Vagina (tissue), 2 donors: ENCODE measurements at regions not wholly inside any gene's neighbourhood (a gene's known extent, or its start where the extent isn't known, plus 50 kb on each side); places are given as distances from the start of the nearest gene placed in this dataset.

Source experiments
- POLR2A ChIP-seq, 2 donors: fragments of 450-650 bp; IDR thresholded peaks; one replicate each; pipeline ENCODE4 v1.6.1; 2017; ENCODE audit warnings: antibody characterized with exemption in 2 of 2, mild to moderate bottlenecking in 2 of 2, moderate library complexity in 2 of 2
- POLR2AphosphoS5 ChIP-seq, 2 donors: sonication (generic); formaldehyde crosslinking; IDR thresholded peaks; one replicate each; pipeline ENCODE4 v1.9.0; 2017; ENCODE audit warnings: antibody characterized with exemption in 2 of 2, mild to moderate bottlenecking in 2 of 2, low read depth in 1 of 2; ENCODE audit not compliant: insufficient read depth in 1 of 2
- TF ChIP-seq, protein P1 (sequence below), 3 experiments: fragments of 450-650 bp in 2 of 3; fragments of 200-600 bp in 1 of 3; sonication (generic) in 1 of 3; IDR thresholded peaks; one replicate each; pipeline ENCODE4 v1.5.1; 2017 to 2019; ENCODE audit warnings: antibody characterized with exemption in 3 of 3, mild to moderate bottlenecking in 2 of 3, moderate library complexity in 2 of 3

GRCh38 chr1:101733340-101733739, 263.4 kb downstream of the OLFM3 start:
- TF ChIP-seq, protein P1, sequence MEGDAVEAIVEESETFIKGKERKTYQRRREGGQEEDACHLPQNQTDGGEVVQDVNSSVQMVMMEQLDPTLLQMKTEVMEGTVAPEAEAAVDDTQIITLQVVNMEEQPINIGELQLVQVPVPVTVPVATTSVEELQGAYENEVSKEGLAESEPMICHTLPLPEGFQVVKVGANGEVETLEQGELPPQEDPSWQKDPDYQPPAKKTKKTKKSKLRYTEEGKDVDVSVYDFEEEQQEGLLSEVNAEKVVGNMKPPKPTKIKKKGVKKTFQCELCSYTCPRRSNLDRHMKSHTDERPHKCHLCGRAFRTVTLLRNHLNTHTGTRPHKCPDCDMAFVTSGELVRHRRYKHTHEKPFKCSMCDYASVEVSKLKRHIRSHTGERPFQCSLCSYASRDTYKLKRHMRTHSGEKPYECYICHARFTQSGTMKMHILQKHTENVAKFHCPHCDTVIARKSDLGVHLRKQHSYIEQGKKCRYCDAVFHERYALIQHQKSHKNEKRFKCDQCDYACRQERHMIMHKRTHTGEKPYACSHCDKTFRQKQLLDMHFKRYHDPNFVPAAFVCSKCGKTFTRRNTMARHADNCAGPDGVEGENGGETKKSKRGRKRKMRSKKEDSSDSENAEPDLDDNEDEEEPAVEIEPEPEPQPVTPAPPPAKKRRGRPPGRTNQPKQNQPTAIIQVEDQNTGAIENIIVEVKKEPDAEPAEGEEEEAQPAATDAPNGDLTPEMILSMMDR (IDR thresholded peaks at IDR 0.05): no peak
- no peak for TF ChIP-seq POLR2A (IDR thresholded peaks at IDR 0.05)
- TF ChIP-seq POLR2AphosphoS5 (IDR thresholded peaks at IDR 0.05; ENCODE audit: insufficient read depth in 1 of 2, low read depth in 1 of 2): no peak
